IMR-90 (cell line): ENCODE measurements at regions not wholly inside any gene's neighbourhood (a gene's known extent, or its start where the extent isn't known, plus 50 kb on each side); places are given as distances from the start of the nearest gene placed in this dataset.

ENCODE experiments used
- ATAC-seq: fragments of 200-7000 bp; cut with Tn5 transposase; 2 replicates; pipeline ENCODE4 v1.9.1; 2020; ENCODE audit warnings: low read depth, mild to moderate bottlenecking, moderate library complexity
- BruUV-seq: library from RNA; stranded (reverse); fragments of 400-500 nt; replicated peaks from 2 replicates; lab custom pipeline; 2021; lab: Mats Ljungman, UMichigan
- CTCF ChIA-PET: fragments of 300-600 bp; formaldehyde crosslinking; extraction: SDS; loops from one replicate; lab custom pipeline; 2021; ENCODE audit warnings: antibody characterized with exemption; lab: Yijun Ruan, JAX
- POLR2A ChIA-PET: fragments of 300-600 bp; sonication (Branson Sonifier 250); formaldehyde crosslinking; loops from one replicate; lab custom pipeline; 2022; ENCODE audit warnings: antibody characterized with exemption; ENCODE audit not compliant: unreplicated experiment; lab: Charles Lee
- DNase-seq: peaks from one replicate; pipeline ENCODE4 v3.0.0; 2013
- H2AFZ ChIP-seq: replicated peaks from 2 replicates; pipeline ENCODE3; 2013; ENCODE audit warnings: low read length, mild to moderate bottlenecking; ENCODE audit not compliant: poor library complexity
- H2AK5ac ChIP-seq: 2 replicates; pipeline ENCODE4 v1.6.1; 2013; ENCODE audit warnings: low read depth, low read length, inconsistent platforms
- H2AK9ac ChIP-seq: replicated peaks from 2 replicates; pipeline ENCODE3; 2013; ENCODE audit warnings: mild to moderate bottlenecking, low read depth, low read length, moderate library complexity; ENCODE audit not compliant: poor library complexity
- H2BK120ac ChIP-seq: 2 replicates; pipeline ENCODE4 v1.6.1; 2013; ENCODE audit warnings: low read depth, low read length, inconsistent platforms
- H2BK15ac ChIP-seq: 3 replicates; pipeline ENCODE4 v1.6.1; 2013; ENCODE audit warnings: low read depth, low read length, inconsistent platforms
- H2BK20ac ChIP-seq: 2 replicates; pipeline ENCODE4 v1.6.1; 2013; ENCODE audit warnings: low read depth, mild to moderate bottlenecking, inconsistent platforms, low read length, moderate library complexity
- H2BK5ac ChIP-seq: 2 replicates; pipeline ENCODE4 v1.6.1; 2013; ENCODE audit warnings: mild to moderate bottlenecking, low read depth, low read length, inconsistent platforms; ENCODE audit not compliant: poor library complexity, severe bottlenecking
- H3K14ac ChIP-seq: replicated peaks from 2 replicates; pipeline ENCODE4 v1.6.1; 2013; ENCODE audit warnings: low read depth, low read length, inconsistent platforms
- H3K18ac ChIP-seq: 2 replicates; pipeline ENCODE4 v1.6.1; 2013; ENCODE audit warnings: low read depth, low read length, control low read depth
- H3K23ac ChIP-seq: 2 replicates; pipeline ENCODE4 v1.6.1; 2013; ENCODE audit warnings: low read depth, low read length, inconsistent platforms
- H3K27ac ChIP-seq: 2 replicates; pipeline ENCODE4 v1.5.1; 2013; ENCODE audit warnings: mild to moderate bottlenecking, control low read depth, low read length; ENCODE audit not compliant: insufficient read depth
- H3K27me3 ChIP-seq: 2 replicates; pipeline ENCODE4 v1.6.1; 2013; ENCODE audit warnings: low read length; ENCODE audit not compliant: control insufficient read depth, insufficient read depth
- H3K36me3 ChIP-seq: 2 replicates; pipeline ENCODE4 v1.6.1; 2013; ENCODE audit warnings: low read length, mixed read lengths; ENCODE audit not compliant: control insufficient read depth, insufficient read depth
- H3K4ac ChIP-seq: 2 replicates; pipeline ENCODE4 v1.6.1; 2013; ENCODE audit warnings: low read depth, low read length, inconsistent platforms
- H3K4me1 ChIP-seq: 2 replicates; pipeline ENCODE4 v1.6.1; 2013; ENCODE audit warnings: low read length, mixed read lengths; ENCODE audit not compliant: control insufficient read depth, insufficient read depth
- H3K4me2 ChIP-seq: 2 replicates; pipeline ENCODE4 v1.6.1; 2013; ENCODE audit warnings: low read depth, mild to moderate bottlenecking, control low read depth, low read length, moderate library complexity
- H3K4me3 ChIP-seq: 2 replicates; pipeline ENCODE4 v1.5.1; 2013; ENCODE audit warnings: low read depth, mild to moderate bottlenecking, control low read depth, low read length, moderate library complexity; ENCODE audit not compliant: insufficient read depth
- H3K56ac ChIP-seq: 2 replicates; pipeline ENCODE4 v1.6.1; 2013; ENCODE audit warnings: low read length, inconsistent platforms; ENCODE audit not compliant: insufficient read depth; ENCODE audit errors: extremely low read depth
- H3K79me1 ChIP-seq, 2 experiments: 2 replicates each; pipeline ENCODE4 v1.6.1; 2013; ENCODE audit warnings: low read length in 2 of 2, inconsistent platforms in 1 of 2, low read depth in 1 of 2
- H3K9ac ChIP-seq: 2 replicates; pipeline ENCODE4 v1.6.1; 2013; ENCODE audit warnings: low read depth, low read length, control low read depth
- H3K9me1 ChIP-seq: 2 replicates; pipeline ENCODE4 v1.6.1; 2013; ENCODE audit warnings: low read length, inconsistent platforms; ENCODE audit not compliant: insufficient read depth
- H3K9me3 ChIP-seq: 2 replicates; pipeline ENCODE4 v1.6.1; 2013; ENCODE audit warnings: low read length; ENCODE audit not compliant: control insufficient read depth, insufficient read depth
- H4K20me1 ChIP-seq: 2 replicates; pipeline ENCODE4 v1.6.1; 2013; ENCODE audit warnings: low read length, inconsistent platforms; ENCODE audit not compliant: insufficient read depth
- H4K5ac ChIP-seq: 2 replicates; pipeline ENCODE4 v1.6.1; 2013; ENCODE audit warnings: mild to moderate bottlenecking, low read depth, low read length, control low read depth
- H4K8ac ChIP-seq, 2 experiments: 2 replicates each; pipeline ENCODE4 v1.6.1; 2013; ENCODE audit warnings: low read depth in 2 of 2, low read length in 2 of 2, control low read depth in 1 of 2, inconsistent platforms in 1 of 2
- H4K91ac ChIP-seq: 2 replicates; pipeline ENCODE4 v1.6.1; 2013; ENCODE audit warnings: low read depth, low read length, inconsistent platforms; ENCODE audit not compliant: insufficient read depth
- BHLHE40 ChIP-seq: fragments of 150-350 bp; IDR thresholded peaks from 2 replicates; pipeline ENCODE4 v1.6.1; 2016; ENCODE audit warnings: mild to moderate bottlenecking, low read depth, low read length
- CEBPB ChIP-seq: IDR thresholded peaks from 2 replicates; pipeline ENCODE4 v1.6.1; 2012; ENCODE audit warnings: low read depth, low read length, improper control_type of control experiment
- CHD1 ChIP-seq: IDR thresholded peaks from 2 replicates; pipeline ENCODE4 v1.6.1; 2012; ENCODE audit warnings: low read depth, low read length, improper control_type of control experiment
- CTCF ChIP-seq: conservative IDR thresholded peaks from 2 replicates; pipeline ENCODE4 v1.5.1; 2012; ENCODE audit warnings: mild to moderate bottlenecking, low read depth, low read length, improper control_type of control experiment
- ELK1 ChIP-seq: fragments of 150-350 bp; IDR thresholded peaks from 2 replicates; pipeline ENCODE4 v1.6.1; 2016; ENCODE audit warnings: low read depth, mild to moderate bottlenecking, low read length, moderate library complexity, borderline replicate concordance
- FOS ChIP-seq: fragments of 150-350 bp; IDR thresholded peaks from 2 replicates; pipeline ENCODE4 v1.6.1; 2016; ENCODE audit warnings: low read depth, low read length
- MAFK ChIP-seq: IDR thresholded peaks from 2 replicates; pipeline ENCODE4 v1.6.1; 2012; ENCODE audit warnings: low read depth, low read length, improper control_type of control experiment
- MAZ ChIP-seq: IDR thresholded peaks from 2 replicates; pipeline ENCODE4 v1.6.1; 2012; ENCODE audit warnings: low read depth, mild to moderate bottlenecking, low read length, improper control_type of control experiment, moderate library complexity, borderline replicate concordance
- MXI1 ChIP-seq: IDR thresholded peaks from 2 replicates; pipeline ENCODE4 v1.6.1; 2012; ENCODE audit warnings: low read depth, mild to moderate bottlenecking, low read length, moderate library complexity, borderline replicate concordance
- NFE2L2 ChIP-seq: fragments of 150-350 bp; IDR thresholded peaks from 2 replicates; pipeline ENCODE4 v1.6.1; 2016; ENCODE audit warnings: low read depth, mild to moderate bottlenecking, low read length
- POLR2A ChIP-seq: IDR thresholded peaks from 2 replicates; pipeline ENCODE4 v1.6.1; 2012; ENCODE audit warnings: mild to moderate bottlenecking, low read depth, low read length
- RAD21 ChIP-seq: IDR thresholded peaks from 2 replicates; pipeline ENCODE4 v1.6.1; 2012; ENCODE audit warnings: low read length, improper control_type of control experiment
- RCOR1 ChIP-seq: IDR thresholded peaks from 2 replicates; pipeline ENCODE4 v1.6.1; 2012; ENCODE audit warnings: mild to moderate bottlenecking, low read length, improper control_type of control experiment; ENCODE audit not compliant: insufficient replicate concordance
- RFX5 ChIP-seq: IDR thresholded peaks from 2 replicates; pipeline ENCODE4 v1.8.0; 2012; ENCODE audit warnings: low read depth, mild to moderate bottlenecking, low read length, moderate library complexity
- SMC3 ChIP-seq: fragments of 150-350 bp; IDR thresholded peaks from 2 replicates; pipeline ENCODE4 v1.6.1; 2016; ENCODE audit warnings: low read depth, mild to moderate bottlenecking, antibody characterized with exemption, low read length, moderate library complexity
- USF2 ChIP-seq: fragments of 150-350 bp; IDR thresholded peaks from 2 replicates; pipeline ENCODE4 v1.6.1; 2017; ENCODE audit warnings: mild to moderate bottlenecking, antibody characterized with exemption, low read length, low read depth
- WGBS, 2 experiments: methylation state at CpG; one replicate each; pipeline versions ENCODE4 v1.1.5 to v1.1.7; 2013; ENCODE audit warnings: missing lambda C conversion rate in 2 of 2; ENCODE audit not compliant: insufficient read length in 1 of 2; ENCODE audit errors: extremely low coverage in 2 of 2; 5-methylcytosine and 5-hydroxymethylcytosine counted together
- dilution Hi-C: fragments of 300-500 bp; cut with HindIII; formaldehyde crosslinking; loops from one replicate; pipeline ENCODE4 v1.14.3; 2018; ENCODE audit warnings: low sequenced_read_pairs; ENCODE audit not compliant: unreplicated experiment
- in situ Hi-C: fragments of 300-500 bp; cut with MboI; formaldehyde crosslinking; loops from 3 replicates; pipeline ENCODE4 v1.14.3; 2019; ENCODE audit warnings: low sequenced_read_pairs, inconsistent platforms, mixed read lengths
- intact Hi-C: fragments of 100-400 bp; cut with micrococcal nuclease; formaldehyde crosslinking; loops from 2 replicates; pipeline ENCODE4 v1.10.0; 2022

- H3K79me1 ChIP-seq: no peaks in the 10 kb centered on the region
- H4K20me1 ChIP-seq: no peaks in the 10 kb centered on the region
- H3K9ac ChIP-seq: no peak overlapping the region
- no peaks in the 10 kb centered on the region for H3K9me3 ChIP-seq
- in situ Hi-C loops (no loop called here), dilution Hi-C loops (no loop called here), intact Hi-C loops (no loop called here)
- no peak for TF ChIP-seq RCOR1
- no peak for TF ChIP-seq CHD1
- no peak for TF ChIP-seq RAD21
- no peak for TF ChIP-seq ELK1
- TF ChIP-seq CEBPB: no peak
- no peak for TF ChIP-seq USF2
- no peak for TF ChIP-seq POLR2A
- no peak for TF ChIP-seq BHLHE40
- TF ChIP-seq MAZ: no peak
- no peak for TF ChIP-seq RFX5
- TF ChIP-seq SMC3: no peak
- TF ChIP-seq FOS: no peak
- no peak for TF ChIP-seq CTCF
- no peak for TF ChIP-seq NFE2L2
- TF ChIP-seq MAFK: no peak
- TF ChIP-seq MXI1: no peak
- CTCF ChIA-PET: no interaction called here
- H2BK120ac ChIP-seq: no peak overlapping the region
- H3K4me3 ChIP-seq: no peak overlapping the region
- ATAC-seq: no peak
- H3K56ac ChIP-seq: no peak overlapping the region
- no peaks in the 10 kb centered on the region for H3K36me3 ChIP-seq
- H3K27ac ChIP-seq: no peak overlapping the region
- no peak for DNase-seq
- H4K91ac ChIP-seq: no peak overlapping the region
- no peak overlapping the region for H2BK15ac ChIP-seq
- H3K4me1 ChIP-seq: peaks cover 2% of the 10 kb centered on the region
- H3K18ac ChIP-seq: no peak overlapping the region
- H3K27me3 ChIP-seq: no peaks in the 10 kb centered on the region
- BruUV-seq: no TSS peak
- WGBS, 2 experiments: no CpG with 5 or more reads among the region's 3 CpGs
- no peaks in the 10 kb centered on the region for H3K9me1 ChIP-seq
- no peak overlapping the region for H3K4ac ChIP-seq
- H3K23ac ChIP-seq: no peak overlapping the region
- H2BK5ac ChIP-seq: no peak overlapping the region
- no peak overlapping the region for H2AK9ac ChIP-seq
- no peak overlapping the region for H4K8ac ChIP-seq
- H2AFZ ChIP-seq: no peak overlapping the region
- H2AK5ac ChIP-seq: no peak overlapping the region
- POLR2A ChIA-PET: no interaction called here
- H2BK20ac ChIP-seq: no peak overlapping the region
- H3K4me2 ChIP-seq: no peak overlapping the region
- H3K14ac ChIP-seq: no peak overlapping the region
- H4K5ac ChIP-seq: no peak overlapping the region
Measured at GRCh38 chr10:22834471-22834870, 93.4 kb upstream of the ARMC3 start.
